ENCODE measurements at regions not wholly inside any gene's neighbourhood (a gene's known extent, or its start where the extent isn't known, plus 50 kb on each side); places are given as distances from the start of the nearest gene placed in this dataset.

DNA sequence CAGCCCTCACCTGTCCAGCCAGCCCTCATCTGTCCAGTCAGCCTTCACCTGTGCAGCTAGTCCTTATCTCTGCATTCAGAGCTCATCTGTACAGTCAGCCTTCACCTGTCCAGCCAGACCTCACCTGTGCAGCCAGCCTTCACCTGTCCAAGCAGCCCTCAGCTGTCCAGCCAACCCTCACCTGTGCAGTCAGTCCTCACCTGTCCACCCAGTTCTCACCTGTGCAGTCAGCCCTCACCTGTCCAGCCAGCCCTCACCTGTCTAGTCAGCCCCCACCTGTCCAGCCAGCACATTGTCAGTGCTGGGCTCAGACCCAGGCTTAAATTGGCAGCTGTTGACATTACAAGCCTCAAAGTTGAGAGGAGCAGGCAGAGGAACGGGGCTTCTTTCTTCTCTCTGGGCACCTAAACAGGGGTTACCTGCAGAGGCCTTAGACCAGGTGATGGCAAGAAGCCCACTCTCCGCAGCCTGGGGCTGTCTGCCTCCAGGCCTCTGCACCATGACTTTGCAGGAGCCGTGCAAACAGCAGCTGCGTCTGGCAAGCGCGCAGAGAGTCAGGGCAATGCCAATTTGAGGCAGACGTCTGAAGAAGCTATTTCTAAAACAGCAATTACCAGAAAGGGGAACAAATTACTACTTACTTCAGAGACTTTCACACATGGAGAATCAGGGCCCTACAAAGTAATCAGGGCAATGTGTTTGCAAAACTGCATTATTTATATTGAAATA lies 506.1 kb downstream of the NPHP4 start:
- DNase-seq = peak; percentile 66

- DNase-seq = no peak
Measured at GRCh38 chr1:5485436-5485835, 506.8 kb downstream of the NPHP4 start.

GRCh38 chr1:5484451-5485165 lies 507.6 kb downstream of the NPHP4 start:
- DNase-seq = no peak

- no peak for DNase-seq
Measured at GRCh38 chr1:5481889-5482288, 510.3 kb downstream of the NPHP4 start.

DNA sequence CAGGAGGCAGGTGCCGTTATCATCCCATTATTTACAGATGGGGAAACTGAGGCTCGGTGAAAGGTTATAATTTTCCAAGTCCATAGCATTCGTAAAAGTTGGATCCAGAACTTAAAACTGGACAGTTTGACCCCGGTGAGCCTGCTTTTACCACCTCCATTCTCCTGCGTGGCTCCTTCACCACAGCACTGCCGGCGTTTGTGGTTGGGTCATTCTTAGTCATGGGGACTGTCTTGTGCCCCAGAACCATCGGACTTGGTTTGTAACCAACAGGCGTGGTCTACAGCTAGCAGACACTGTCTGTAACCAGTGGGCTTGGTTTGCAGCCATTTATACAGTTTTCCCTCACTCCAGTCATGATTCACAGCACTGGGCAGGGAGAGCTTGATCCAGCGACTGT lies 511.3 kb downstream of the NPHP4 start:
- no peak for DNase-seq

DNA sequence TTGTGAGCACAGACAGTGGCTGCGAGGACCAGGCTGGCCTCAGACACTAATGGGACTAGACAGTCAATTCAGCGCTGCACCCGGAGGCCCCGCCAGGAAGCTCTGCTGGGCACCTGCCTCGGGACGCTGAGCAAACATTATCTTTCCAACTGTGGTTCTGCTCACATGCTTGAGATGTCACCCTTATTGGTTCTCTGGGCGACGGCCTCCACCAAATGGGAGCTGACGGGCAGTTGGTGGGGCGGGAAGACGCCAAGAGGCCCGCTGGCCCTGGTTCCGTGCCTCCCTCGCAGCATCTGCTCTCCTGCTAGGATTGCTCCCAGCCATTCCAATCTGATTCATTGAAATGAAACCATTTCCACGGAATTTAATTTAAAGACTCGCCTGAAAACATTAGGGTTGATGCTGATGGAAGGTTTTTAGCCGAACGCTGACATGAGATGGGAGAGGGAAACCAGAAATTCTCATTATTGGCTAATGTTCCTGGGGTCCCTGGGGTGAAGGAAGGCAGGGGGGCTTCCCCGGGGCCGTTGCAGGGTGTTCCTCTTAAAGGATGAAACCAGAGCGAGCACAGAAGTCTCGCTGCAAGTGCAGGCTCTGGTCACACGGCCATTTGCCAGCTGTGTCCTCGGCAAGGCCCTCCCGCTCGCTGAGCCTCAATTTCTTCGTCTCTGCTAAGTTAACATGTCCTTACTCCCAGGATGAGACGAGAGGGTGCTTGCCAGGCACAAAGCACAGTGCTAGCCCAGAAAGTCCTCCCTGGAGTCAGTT lies 512.2 kb downstream of the NPHP4 start:
- no peak for DNase-seq

DNA sequence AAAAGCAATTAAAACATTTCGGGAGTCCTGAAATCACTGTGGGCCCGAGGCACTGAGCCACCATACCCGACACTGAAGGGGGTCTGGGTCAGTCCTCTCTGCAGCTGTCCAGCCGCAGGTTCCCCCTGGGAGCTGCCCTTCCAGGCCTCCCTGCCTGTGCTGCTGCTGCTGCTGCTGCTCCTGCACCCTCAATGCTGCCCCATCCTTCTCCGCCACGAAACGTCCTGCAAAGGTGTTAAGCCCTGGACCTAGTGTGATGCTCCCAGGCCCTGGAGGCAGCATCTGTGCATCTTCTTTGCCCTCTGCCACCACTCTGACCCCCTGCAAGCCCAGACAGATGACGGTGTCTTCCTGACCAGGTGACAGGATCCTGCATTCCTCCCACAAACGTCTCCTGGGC lies 513.3 kb downstream of the NPHP4 start:
- no peak for DNase-seq

- DNase-seq = no peak
Measured at GRCh38 chr1:5478156-5478695, 514.0 kb downstream of the NPHP4 start.

DNA sequence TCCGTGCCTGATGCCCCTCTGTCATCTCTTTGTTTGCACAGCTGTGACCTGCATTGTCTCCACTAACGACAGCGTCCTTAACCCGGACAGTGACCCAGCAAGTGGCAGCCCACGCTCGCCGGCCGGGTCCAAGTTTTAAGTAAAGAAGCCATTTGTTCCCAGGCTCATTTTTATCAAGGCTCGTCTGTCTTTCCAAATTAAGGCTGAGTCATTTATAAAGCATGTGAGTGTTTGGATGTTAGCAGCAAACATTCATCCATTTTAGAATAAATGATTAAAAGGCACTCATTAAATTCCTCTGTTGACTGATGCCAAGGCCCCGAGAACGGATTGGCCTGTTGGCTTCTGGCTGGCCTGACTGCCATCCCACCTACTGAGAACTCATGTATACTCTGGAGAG lies 514.5 kb downstream of the NPHP4 start:
- DNase-seq = no peak

DNA sequence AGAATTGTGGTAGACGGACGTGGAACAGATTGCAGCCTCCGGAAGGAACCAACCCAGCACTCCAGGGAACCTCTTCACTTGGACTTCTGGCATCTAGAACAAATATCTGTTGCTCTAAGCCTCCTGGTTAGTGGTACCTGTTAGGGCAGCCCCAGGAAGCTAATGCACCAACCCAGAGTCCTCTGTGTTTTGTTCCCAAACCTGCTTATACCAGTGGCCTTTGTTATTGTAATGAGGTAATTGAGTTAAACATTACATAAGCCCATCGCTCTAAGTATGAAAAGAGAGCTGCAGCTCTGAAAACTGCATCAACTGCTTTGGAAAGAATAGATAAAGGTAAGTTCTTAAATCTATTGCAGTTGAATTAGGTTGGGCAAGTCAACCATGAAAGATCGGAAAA lies 516.7 kb downstream of the NPHP4 start:
- no peak for DNase-seq

- no peak for DNase-seq
Measured at GRCh38 chr1:5473268-5473667, 519.0 kb downstream of the NPHP4 start.

DNA sequence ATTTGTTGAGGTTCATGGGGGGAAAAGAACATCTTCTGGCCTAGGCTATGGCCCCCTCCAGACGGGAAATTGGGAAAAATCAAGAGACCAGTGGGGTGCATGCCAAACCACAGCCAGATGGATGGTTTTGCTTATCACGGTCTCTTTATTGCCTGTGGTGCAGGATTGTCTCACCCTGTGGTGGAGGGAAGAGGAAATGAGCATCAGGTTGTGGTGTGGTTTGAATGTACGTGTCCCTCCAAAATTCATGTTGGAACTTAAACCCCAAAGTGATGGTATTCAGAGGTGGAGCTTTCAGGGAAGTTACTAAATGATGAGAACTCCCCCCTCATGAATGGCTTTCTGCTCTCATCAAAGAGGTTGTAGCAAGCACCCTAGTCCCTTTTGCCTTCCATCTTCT lies 525.7 kb downstream of the NPHP4 start:
- DNase-seq = no peak

GRCh38 chr1:5465281-5465711 lies 526.9 kb downstream of the NPHP4 start:
- DNase-seq = no peak

DNA sequence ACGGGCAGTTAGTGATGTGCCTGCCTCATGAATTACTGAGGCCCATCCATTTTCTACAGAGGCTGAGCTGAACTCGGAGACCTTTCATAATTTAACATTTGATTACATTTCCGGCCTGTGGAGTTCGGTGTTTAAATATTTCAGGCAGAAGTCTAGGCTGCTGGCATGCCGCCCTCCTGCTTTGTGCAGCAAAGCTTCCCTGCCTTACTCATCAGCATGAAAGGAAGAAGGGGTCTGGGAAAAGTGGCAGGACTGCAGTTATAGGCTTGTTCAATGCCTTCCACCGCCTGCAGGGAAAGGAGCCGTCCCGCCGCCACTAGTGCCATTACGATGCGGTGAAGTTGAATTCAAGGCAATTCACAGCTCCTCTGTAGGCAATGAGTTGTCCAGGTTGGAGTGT lies 527.9 kb downstream of the NPHP4 start:
- no peak for DNase-seq

GRCh38 chr1:5460974-5461373 lies 531.3 kb downstream of the NPHP4 start:
- DNase-seq = no peak

GRCh38 chr1:5459839-5460610 lies 532.2 kb downstream of the NPHP4 start:
- no peak for DNase-seq

GRCh38 chr1:5458248-5458647 lies 534.0 kb downstream of the NPHP4 start:
- no peak for DNase-seq

- peak; percentile 74 for DNase-seq
Measured at GRCh38 chr1:5456090-5456811, 536.0 kb downstream of the NPHP4 start.

DNA sequence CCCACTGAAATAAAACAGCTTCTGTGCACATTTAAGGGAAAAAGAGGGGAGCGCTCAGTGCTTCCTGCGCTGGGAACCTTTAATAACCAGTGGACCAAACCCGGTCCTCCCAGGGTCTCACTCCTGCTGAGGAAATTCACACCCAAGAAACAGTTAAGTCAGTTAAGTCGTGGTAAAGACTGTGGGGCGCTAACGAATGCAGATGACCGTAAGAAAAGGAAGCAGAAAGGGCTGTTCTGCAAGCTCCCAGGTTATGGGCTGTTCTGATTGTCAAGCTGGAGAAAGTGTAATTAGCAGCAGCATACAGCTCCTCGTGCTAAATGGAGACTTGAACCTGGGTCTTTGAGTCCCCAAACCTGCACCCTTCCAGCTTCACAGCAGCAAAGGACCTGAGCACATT lies 536.6 kb downstream of the NPHP4 start:
- DNase-seq = no peak

- no peak for DNase-seq
Measured at GRCh38 chr1:5455056-5455455, 537.2 kb downstream of the NPHP4 start.

DNA sequence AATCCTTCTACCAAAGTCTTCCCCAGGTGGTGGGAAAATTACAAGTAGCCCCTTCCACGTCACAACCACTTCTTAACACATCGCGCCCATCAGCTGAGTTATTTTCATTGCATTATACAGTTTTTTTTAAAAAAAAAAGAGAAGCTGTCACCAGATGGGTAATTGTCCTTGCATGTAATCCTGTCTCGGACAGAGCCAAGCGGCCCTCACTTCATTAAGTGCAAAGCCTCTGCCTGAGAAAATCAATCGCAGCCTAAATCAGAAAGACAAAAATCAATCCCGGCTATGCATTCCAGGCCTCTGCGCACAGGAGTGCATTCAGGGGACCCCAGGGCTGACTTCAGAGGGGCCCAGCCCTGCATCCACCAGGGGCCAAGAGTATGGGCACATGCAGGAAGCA lies 538.9 kb downstream of the NPHP4 start:
- no peak for DNase-seq

- DNase-seq = no peak
Measured at GRCh38 chr1:5451671-5452070, 540.6 kb downstream of the NPHP4 start.
